ENCODE measurements at regions not wholly inside any gene's neighbourhood (a gene's known extent, or its start where the extent isn't known, plus 50 kb on each side); places are given as distances from the start of the nearest gene placed in this dataset.

DNA sequence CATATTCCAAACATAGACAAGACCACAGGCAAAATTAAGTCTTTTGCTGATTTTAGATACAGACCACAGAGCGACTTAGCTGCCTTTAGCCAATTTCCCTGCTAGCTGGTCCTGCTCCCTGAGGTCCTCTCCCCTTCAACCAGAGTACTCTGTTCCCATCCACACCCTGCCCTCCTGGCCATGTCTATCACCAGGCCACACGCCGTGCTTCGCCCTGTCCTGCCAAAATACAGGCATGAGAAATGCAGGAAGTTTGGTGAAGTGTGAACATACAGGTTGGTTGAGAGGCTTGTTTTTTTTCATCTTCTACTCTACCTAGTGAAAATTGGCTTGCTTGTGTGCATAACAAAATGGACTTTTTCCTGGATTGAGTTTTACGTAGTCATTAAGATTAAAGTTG is 226.2 kb upstream of the TENM3 start:
- no peak overlapping the region for H3K4me3 ChIP-seq (ENCODE audit: insufficient read depth, low read length)
- peaks cover 8% of the 10 kb centered on the region for H3K4me1 ChIP-seq (ENCODE audit: insufficient read depth, low read length)
- no peak overlapping the region for H3K27ac ChIP-seq (ENCODE audit: low read depth, low read length)
- no peak overlapping the region for H2AFZ ChIP-seq (ENCODE audit: low read length)
- H3K9me3 ChIP-seq (ENCODE audit: low read depth, low read length) = no peaks in the 10 kb centered on the region
- no peaks in the 10 kb centered on the region for H3K79me2 ChIP-seq (ENCODE audit: insufficient read depth, low read length)
- no peak overlapping the region for H3K4me2 ChIP-seq (ENCODE audit: insufficient read depth, low read length)
- TF ChIP-seq, protein P1, sequence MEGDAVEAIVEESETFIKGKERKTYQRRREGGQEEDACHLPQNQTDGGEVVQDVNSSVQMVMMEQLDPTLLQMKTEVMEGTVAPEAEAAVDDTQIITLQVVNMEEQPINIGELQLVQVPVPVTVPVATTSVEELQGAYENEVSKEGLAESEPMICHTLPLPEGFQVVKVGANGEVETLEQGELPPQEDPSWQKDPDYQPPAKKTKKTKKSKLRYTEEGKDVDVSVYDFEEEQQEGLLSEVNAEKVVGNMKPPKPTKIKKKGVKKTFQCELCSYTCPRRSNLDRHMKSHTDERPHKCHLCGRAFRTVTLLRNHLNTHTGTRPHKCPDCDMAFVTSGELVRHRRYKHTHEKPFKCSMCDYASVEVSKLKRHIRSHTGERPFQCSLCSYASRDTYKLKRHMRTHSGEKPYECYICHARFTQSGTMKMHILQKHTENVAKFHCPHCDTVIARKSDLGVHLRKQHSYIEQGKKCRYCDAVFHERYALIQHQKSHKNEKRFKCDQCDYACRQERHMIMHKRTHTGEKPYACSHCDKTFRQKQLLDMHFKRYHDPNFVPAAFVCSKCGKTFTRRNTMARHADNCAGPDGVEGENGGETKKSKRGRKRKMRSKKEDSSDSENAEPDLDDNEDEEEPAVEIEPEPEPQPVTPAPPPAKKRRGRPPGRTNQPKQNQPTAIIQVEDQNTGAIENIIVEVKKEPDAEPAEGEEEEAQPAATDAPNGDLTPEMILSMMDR (IDR thresholded peaks at IDR 0.05; ENCODE audit: extremely low read depth, low read depth, low read length) = no peak
- no peak for DNase-seq (ENCODE audit: insufficient read length, low spot score, missing footprints)
- no peaks in the 10 kb centered on the region for H4K20me1 ChIP-seq (ENCODE audit: insufficient read depth, low read length)
- H3K27me3 ChIP-seq (ENCODE audit: insufficient read depth, low read length) = no peaks in the 10 kb centered on the region
- H3K36me3 ChIP-seq (ENCODE audit: insufficient read depth, low read length) = no peaks in the 10 kb centered on the region

DNA sequence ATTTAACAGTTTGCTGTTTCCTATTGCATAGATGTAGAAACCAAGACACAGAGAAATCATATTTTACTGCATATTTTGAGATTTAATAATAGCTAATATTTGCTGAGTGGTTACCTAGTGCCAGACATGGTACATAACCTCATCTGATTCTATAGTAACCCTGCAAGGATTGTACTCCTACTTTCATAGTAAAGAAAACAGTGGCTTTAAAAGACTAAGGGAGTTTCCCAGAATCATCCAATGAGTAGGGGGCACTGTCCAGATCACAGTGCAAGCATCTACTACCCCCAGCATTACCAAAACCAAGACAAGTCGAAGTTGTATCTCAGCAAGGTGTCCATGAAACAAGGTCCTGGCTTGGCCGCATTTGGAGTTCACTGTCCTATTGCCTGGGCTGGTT is 224.5 kb upstream of the TENM3 start:
- no peak overlapping the region for H3K4me2 ChIP-seq (ENCODE audit: insufficient read depth, low read length)
- H3K27me3 ChIP-seq (ENCODE audit: insufficient read depth, low read length) = no peaks in the 10 kb centered on the region
- peaks cover 19% of the 10 kb centered on the region for H3K4me1 ChIP-seq (ENCODE audit: insufficient read depth, low read length)
- TF ChIP-seq, protein P1 (IDR thresholded peaks at IDR 0.05; ENCODE audit: extremely low read depth, low read depth, low read length) = no peak
- DNase-seq (ENCODE audit: insufficient read length, low spot score, missing footprints) = no peak
- no peak overlapping the region for H3K4me3 ChIP-seq (ENCODE audit: insufficient read depth, low read length)
- H3K27ac ChIP-seq (ENCODE audit: low read depth, low read length) = no peak overlapping the region
- H3K36me3 ChIP-seq (ENCODE audit: insufficient read depth, low read length) = no peaks in the 10 kb centered on the region
- no peaks in the 10 kb centered on the region for H4K20me1 ChIP-seq (ENCODE audit: insufficient read depth, low read length)
- no peaks in the 10 kb centered on the region for H3K79me2 ChIP-seq (ENCODE audit: insufficient read depth, low read length)
- H3K9me3 ChIP-seq (ENCODE audit: low read depth, low read length) = no peaks in the 10 kb centered on the region
- H2AFZ ChIP-seq (ENCODE audit: low read length) = no peak overlapping the region

DNA sequence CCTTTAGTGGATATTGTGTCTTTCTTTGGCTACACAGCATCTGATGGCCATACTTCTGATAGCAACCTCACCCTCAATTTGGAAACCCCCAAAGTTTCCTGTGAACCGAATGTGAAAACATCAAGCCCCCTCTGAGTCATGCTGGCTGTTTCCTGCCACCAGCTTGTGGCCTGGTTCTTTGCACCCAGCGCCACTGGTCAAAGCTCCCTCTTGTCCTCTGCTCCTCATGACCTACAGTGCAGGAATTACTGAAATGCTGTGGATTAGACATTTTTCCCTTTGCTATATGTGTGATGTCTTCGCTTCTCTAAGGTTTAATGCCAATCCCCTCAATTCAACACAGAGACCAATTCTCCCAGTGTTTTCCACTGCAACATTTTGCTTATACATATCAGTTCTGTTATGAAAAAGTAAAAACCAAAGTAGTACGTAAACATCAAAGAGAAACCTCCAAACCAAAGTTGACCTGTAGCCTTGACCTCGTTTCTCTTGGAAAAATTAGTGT is 224.0 kb upstream of the TENM3 start:
- H3K79me2 ChIP-seq (ENCODE audit: insufficient read depth, low read length) = no peaks in the 10 kb centered on the region
- H3K9me3 ChIP-seq (ENCODE audit: low read depth, low read length) = no peaks in the 10 kb centered on the region
- no peaks in the 10 kb centered on the region for H3K27me3 ChIP-seq (ENCODE audit: insufficient read depth, low read length)
- H3K4me3 ChIP-seq (ENCODE audit: insufficient read depth, low read length) = no peak overlapping the region
- H3K4me1 ChIP-seq (ENCODE audit: insufficient read depth, low read length) = peaks cover 19% of the 10 kb centered on the region
- DNase-seq (ENCODE audit: insufficient read length, low spot score, missing footprints) = no peak
- TF ChIP-seq, protein P1 (IDR thresholded peaks at IDR 0.05; ENCODE audit: extremely low read depth, low read depth, low read length) = no peak
- H2AFZ ChIP-seq (ENCODE audit: low read length) = no peak overlapping the region
- no peak overlapping the region for H3K27ac ChIP-seq (ENCODE audit: low read depth, low read length)
- no peaks in the 10 kb centered on the region for H3K36me3 ChIP-seq (ENCODE audit: insufficient read depth, low read length)
- H4K20me1 ChIP-seq (ENCODE audit: insufficient read depth, low read length) = no peaks in the 10 kb centered on the region
- H3K4me2 ChIP-seq (ENCODE audit: insufficient read depth, low read length) = no peak overlapping the region

DNA sequence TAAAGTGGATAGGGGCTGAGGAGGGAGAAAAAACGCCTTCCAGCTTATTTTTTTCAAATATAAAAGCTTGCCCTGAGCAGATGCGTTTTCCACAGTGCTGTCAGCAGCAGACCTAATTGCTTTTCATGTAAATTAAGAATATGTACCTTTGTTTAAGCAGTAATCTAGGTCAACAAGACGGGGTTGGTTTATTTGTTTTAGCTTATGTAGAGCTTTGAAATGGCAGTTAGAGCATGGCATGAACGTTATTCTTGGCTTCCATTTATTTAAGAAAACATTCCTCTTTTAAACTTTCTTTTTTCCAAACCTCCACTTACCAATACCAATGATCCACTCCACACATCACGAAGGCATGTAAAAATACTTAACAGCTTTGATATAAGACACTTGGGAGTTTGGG is 220.3 kb upstream of the TENM3 start:
- H4K20me1 ChIP-seq (ENCODE audit: insufficient read depth, low read length) = no peaks in the 10 kb centered on the region
- DNase-seq (ENCODE audit: insufficient read length, low spot score, missing footprints) = peak; percentile 14
- no peaks in the 10 kb centered on the region for H3K36me3 ChIP-seq (ENCODE audit: insufficient read depth, low read length)
- no peak overlapping the region for H3K27ac ChIP-seq (ENCODE audit: low read depth, low read length)
- H2AFZ ChIP-seq (ENCODE audit: low read length) = peak overlapping the region; percentile 51
- H3K27me3 ChIP-seq (ENCODE audit: insufficient read depth, low read length) = no peaks in the 10 kb centered on the region
- no peak overlapping the region for H3K4me3 ChIP-seq (ENCODE audit: insufficient read depth, low read length)
- H3K4me1 ChIP-seq (ENCODE audit: insufficient read depth, low read length) = peaks cover 10% of the 10 kb centered on the region
- no peaks in the 10 kb centered on the region for H3K9me3 ChIP-seq (ENCODE audit: low read depth, low read length)
- no peaks in the 10 kb centered on the region for H3K79me2 ChIP-seq (ENCODE audit: insufficient read depth, low read length)
- TF ChIP-seq, protein P1 (IDR thresholded peaks at IDR 0.05; ENCODE audit: extremely low read depth, low read depth, low read length) = no peak
- H3K4me2 ChIP-seq (ENCODE audit: insufficient read depth, low read length) = peak overlapping the region; percentile 47
